SK-N-SH treated with all-trans-retinoic acid at 6 μM for 48 hours (cell line): ENCODE measurements at regions not wholly inside any gene's neighbourhood (a gene's known extent, or its start where the extent isn't known, plus 50 kb on each side); places are given as distances from the start of the nearest gene placed in this dataset.

ENCODE experiments used
- ATAC-seq: fragments of 200-7000 bp; cut with Tn5 transposase; 3 replicates; pipeline ENCODE4 v1.9.1; 2020; ENCODE audit warnings: mild to moderate bottlenecking, moderate library complexity
- ARNTL ChIP-seq: fragments of 450-650 bp; formaldehyde crosslinking; IDR thresholded peaks from 2 replicates; pipeline ENCODE4 v1.5.0; 2020; ENCODE audit warnings: low read depth, mild to moderate bottlenecking, moderate library complexity, borderline replicate concordance
- BACH2 ChIP-seq: fragments of 250-450 bp; sonication (Bioruptor Pico); IDR thresholded peaks from 2 replicates; pipeline ENCODE4 v1.9.0; 2021; ENCODE audit warnings: mild to moderate bottlenecking, borderline replicate concordance
- CREB5 ChIP-seq: fragments of 250-450 bp; sonication (Bioruptor Pico); IDR thresholded peaks from 2 replicates; pipeline ENCODE4 v1.5.1; 2020; ENCODE audit warnings: low read depth, mild to moderate bottlenecking, moderate library complexity
- CSDC2 ChIP-seq: fragments of 250-450 bp; sonication (Bioruptor Pico); IDR thresholded peaks from 2 replicates; pipeline ENCODE4 v1.5.0; 2020; ENCODE audit warnings: mild to moderate bottlenecking, moderate library complexity
- CSRNP3 ChIP-seq: fragments of 250-450 bp; sonication (Bioruptor Pico); IDR thresholded peaks from 2 replicates; pipeline ENCODE4 v1.5.1; 2021; ENCODE audit warnings: mild to moderate bottlenecking, moderate library complexity
- GLIS3 ChIP-seq: fragments of 250-450 bp; sonication (Bioruptor Pico); IDR thresholded peaks from 2 replicates; pipeline ENCODE4 v1.5.0; 2020; ENCODE audit warnings: mild to moderate bottlenecking, moderate library complexity
- ISL1 ChIP-seq: fragments of 250-450 bp; sonication (Bioruptor Pico); IDR thresholded peaks from 2 replicates; pipeline ENCODE4 v2.1.2; 2022; ENCODE audit warnings: mild to moderate bottlenecking, moderate library complexity
- OSR1 ChIP-seq: fragments of 250-450 bp; sonication (Bioruptor Pico); IDR thresholded peaks from 2 replicates; pipeline ENCODE4 v1.8.0; 2022; ENCODE audit warnings: moderate library complexity, mild to moderate bottlenecking, inconsistent platforms
- PATZ1 ChIP-seq: fragments of 250-450 bp; sonication (Bioruptor Pico); IDR thresholded peaks from 2 replicates; pipeline ENCODE4 v1.8.0; 2020; ENCODE audit warnings: mild to moderate bottlenecking, moderate library complexity, borderline replicate concordance
- POU6F1 ChIP-seq: fragments of 250-450 bp; sonication (Bioruptor Pico); IDR thresholded peaks from 2 replicates; pipeline ENCODE4 v1.8.0; 2021; ENCODE audit warnings: low read depth, mild to moderate bottlenecking, moderate library complexity, borderline replicate concordance
- RARB ChIP-seq: fragments of 250-450 bp; sonication (Bioruptor Pico); IDR thresholded peaks from 2 replicates; pipeline ENCODE4 v1.8.0; 2021; ENCODE audit warnings: mild to moderate bottlenecking, moderate library complexity
- SNAI2 ChIP-seq: fragments of 250-450 bp; sonication (Bioruptor Pico); IDR thresholded peaks from 2 replicates; pipeline ENCODE4 v1.5.0; 2020; ENCODE audit warnings: mild to moderate bottlenecking, moderate library complexity
- TCF4 ChIP-seq: fragments of 250-450 bp; sonication (Bioruptor Pico); IDR thresholded peaks from 2 replicates; pipeline ENCODE4 v1.8.0; 2021; ENCODE audit warnings: mild to moderate bottlenecking, moderate library complexity, borderline replicate concordance
- TOX ChIP-seq: fragments of 250-450 bp; sonication (Bioruptor Pico); IDR thresholded peaks from 2 replicates; pipeline ENCODE4 v1.8.0; 2021; ENCODE audit warnings: mild to moderate bottlenecking, moderate library complexity, borderline replicate concordance
- TSHZ2 ChIP-seq: fragments of 250-450 bp; sonication (Bioruptor Pico); IDR thresholded peaks from 2 replicates; pipeline ENCODE4 v1.5.0; 2020; ENCODE audit warnings: mild to moderate bottlenecking, moderate library complexity
- ZC3H10 ChIP-seq: fragments of 250-450 bp; sonication (Bioruptor Pico); IDR thresholded peaks from 2 replicates; pipeline ENCODE4 v1.5.1; 2021; ENCODE audit warnings: mild to moderate bottlenecking, moderate library complexity
- ZFP3 ChIP-seq: fragments of 250-450 bp; sonication (Bioruptor Pico); IDR thresholded peaks from 2 replicates; pipeline ENCODE4 v1.5.0; 2020; ENCODE audit warnings: mild to moderate bottlenecking, moderate library complexity
- ZFP30 ChIP-seq: fragments of 450-650 bp; formaldehyde crosslinking; IDR thresholded peaks from 2 replicates; pipeline ENCODE4 v1.5.0; 2022; ENCODE audit warnings: mild to moderate bottlenecking, moderate library complexity
- ZNF565 ChIP-seq: fragments of 450-650 bp; formaldehyde crosslinking; conservative IDR thresholded peaks from 2 replicates; pipeline ENCODE4 v1.5.0; 2020; ENCODE audit warnings: low read depth, mild to moderate bottlenecking, moderate library complexity
- ZNF70 ChIP-seq: fragments of 450-650 bp; formaldehyde crosslinking; IDR thresholded peaks from 2 replicates; pipeline ENCODE4 v1.5.0; 2020; ENCODE audit warnings: mild to moderate bottlenecking, moderate library complexity
- ZNF8 ChIP-seq: fragments of 450-650 bp; formaldehyde crosslinking; IDR thresholded peaks from 2 replicates; pipeline ENCODE4 v1.5.0; 2020; ENCODE audit warnings: mild to moderate bottlenecking, moderate library complexity

- ATAC-seq = no peak
- TF ChIP-seq TOX (no peak), OSR1 (CRISPR knock-in tag) (no peak), BACH2 (CRISPR knock-in tag) (no peak), ZC3H10 (no peak), CREB5 (CRISPR knock-in tag) (no peak), TSHZ2 (CRISPR knock-in tag) (no peak), ZNF8 (CRISPR knock-in tag) (no peak), ISL1 (CRISPR knock-in tag) (no peak), PATZ1 (CRISPR knock-in tag) (no peak), ZNF565 (no peak), GLIS3 (CRISPR knock-in tag) (no peak), CSDC2 (CRISPR knock-in tag) (no peak), ARNTL (no peak), ZNF70 (CRISPR knock-in tag) (no peak), RARB (CRISPR knock-in tag) (no peak), POU6F1 (CRISPR knock-in tag) (no peak), ZFP3 (CRISPR knock-in tag) (no peak), SNAI2 (CRISPR knock-in tag) (no peak), CSRNP3 (CRISPR knock-in tag) (no peak), TCF4 (no peak)
These were observed 256.4 kb upstream of the TARS1 start for GRCh38 chr5:33184367-33184766.

- ATAC-seq = no peak
- TF ChIP-seq RARB (CRISPR knock-in tag) (no peak), CSRNP3 (CRISPR knock-in tag) (no peak), ZFP30 (CRISPR knock-in tag) (no peak), TCF4 (no peak), PATZ1 (CRISPR knock-in tag) (no peak), BACH2 (CRISPR knock-in tag) (no peak), OSR1 (CRISPR knock-in tag) (no peak), CSDC2 (CRISPR knock-in tag) (no peak), ZFP3 (CRISPR knock-in tag) (no peak)
These were observed 252.7 kb upstream of the TARS1 start for GRCh38 chr5:33188089-33188488.
